GM12891 (cell line): ENCODE measurements at regions not wholly inside any gene's neighbourhood (a gene's known extent, or its start where the extent isn't known, plus 50 kb on each side); places are given as distances from the start of the nearest gene placed in this dataset.
"Not testable (repeated sequence)": the region's sequence is repeated elsewhere in the genome, so short reads cannot be mapped to it uniquely, and the experiment has no call there.

Experiments
- POLR2A ChIP-seq: IDR thresholded peaks from 2 replicates; pipeline ENCODE4 v1.6.1; 2011; ENCODE audit warnings: low read depth, low read length, control low read depth
- POLR2AphosphoS5 ChIP-seq: IDR thresholded peaks from 2 replicates; pipeline ENCODE4 v1.6.1; 2011; ENCODE audit warnings: low read depth, low read length, control low read depth

DNA sequence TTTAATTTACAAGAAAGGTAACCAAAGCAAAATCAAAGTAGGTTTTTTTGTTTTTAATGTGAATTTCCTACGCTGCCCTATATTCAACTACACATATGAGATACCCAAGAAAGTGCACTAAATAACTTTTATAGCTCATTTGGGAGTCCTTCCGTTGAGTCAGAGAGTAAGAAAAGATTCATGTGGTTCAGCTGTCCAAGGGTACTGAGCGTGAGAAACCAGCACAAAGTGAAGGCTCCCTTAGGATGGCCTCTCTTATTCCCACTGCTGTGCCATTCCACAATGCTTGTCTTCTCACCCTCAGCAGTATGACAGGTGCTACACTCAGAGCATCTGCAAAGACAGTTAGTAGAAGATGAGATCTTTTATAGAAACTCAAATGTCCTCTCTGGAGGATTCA is 85.8 kb upstream of the POMZP3 start:
- TF ChIP-seq POLR2A, POLR2AphosphoS5: not testable (repeated sequence)
